H9 (cell line): ENCODE measurements at regions not wholly inside any gene's neighbourhood (a gene's known extent, or its start where the extent isn't known, plus 50 kb on each side); places are given as distances from the start of the nearest gene placed in this dataset.

Source experiments
- DNase-seq: peaks from one replicate; pipeline ENCODE4 v3.0.0-alpha.2; 2017
- H2AFZ ChIP-seq: one replicate; pipeline ENCODE4 v1.6.1; 2013; ENCODE audit warnings: mild to moderate bottlenecking, low read length, control low read depth, moderate library complexity
- H2AK5ac ChIP-seq: 2 replicates; pipeline ENCODE4 v1.6.1; 2013; ENCODE audit warnings: low read length, control low read depth, mixed read lengths; ENCODE audit not compliant: insufficient read length
- H2BK120ac ChIP-seq: one replicate; pipeline ENCODE4 v1.6.1; 2013; ENCODE audit warnings: low read depth, mild to moderate bottlenecking, low read length, control low read depth, inconsistent platforms; ENCODE audit not compliant: poor library complexity, severe bottlenecking
- H2BK12ac ChIP-seq: 2 replicates; pipeline ENCODE4 v1.6.1; 2013; ENCODE audit warnings: low read length, control low read depth, mixed read lengths, low read depth; ENCODE audit not compliant: insufficient read length
- H2BK15ac ChIP-seq: 2 replicates; pipeline ENCODE4 v1.6.1; 2013; ENCODE audit warnings: low read depth, low read length, control low read depth
- H2BK20ac ChIP-seq: one replicate; pipeline ENCODE4 v1.6.1; 2013; ENCODE audit warnings: low read depth, mild to moderate bottlenecking, low read length, control low read depth, inconsistent platforms; ENCODE audit not compliant: poor library complexity, severe bottlenecking
- H2BK5ac ChIP-seq: 2 replicates; pipeline ENCODE4 v1.6.1; 2013; ENCODE audit warnings: low read length, control low read depth, mixed read lengths; ENCODE audit not compliant: insufficient read length
- H3K14ac ChIP-seq: 2 replicates; pipeline ENCODE4 v1.6.1; 2013; ENCODE audit warnings: low read length, control low read depth; ENCODE audit not compliant: insufficient read depth
- H3K18ac ChIP-seq: 2 replicates; pipeline ENCODE4 v1.6.1; 2013; ENCODE audit warnings: low read depth, mild to moderate bottlenecking, mixed read lengths, low read length, control low read depth; ENCODE audit not compliant: insufficient read length
- H3K23ac ChIP-seq: 2 replicates; pipeline ENCODE4 v1.6.1; 2013; ENCODE audit warnings: low read length, control low read depth, mixed read lengths, low read depth; ENCODE audit not compliant: insufficient read length
- H3K23me2 ChIP-seq: 2 replicates; pipeline ENCODE4 v1.6.1; 2013; ENCODE audit warnings: low read depth, mild to moderate bottlenecking, mixed read lengths, low read length, control low read depth; ENCODE audit not compliant: insufficient read length, poor library complexity, severe bottlenecking
- H3K27ac ChIP-seq: 2 replicates; pipeline ENCODE4 v1.5.1; 2013; ENCODE audit warnings: low read length, control low read depth, mixed read lengths, low read depth; ENCODE audit not compliant: insufficient read length
- H3K27me3 ChIP-seq: 2 replicates; pipeline ENCODE4 v1.6.1; 2013; ENCODE audit warnings: low read length, control low read depth, inconsistent platforms; ENCODE audit not compliant: insufficient read depth
- H3K4ac ChIP-seq: 2 replicates; pipeline ENCODE4 v1.6.1; 2013; ENCODE audit warnings: low read depth, mild to moderate bottlenecking, control low read depth, inconsistent platforms, low read length, moderate library complexity
- H3K4me1 ChIP-seq: 2 replicates; pipeline ENCODE4 v1.6.1; 2013; ENCODE audit warnings: low read length, control low read depth, inconsistent platforms; ENCODE audit not compliant: insufficient read depth
- H3K4me2 ChIP-seq: 2 replicates; pipeline ENCODE4 v1.6.1; 2013; ENCODE audit warnings: low read length, control low read depth, mixed read lengths; ENCODE audit not compliant: insufficient read length, insufficient read depth
- H3K56ac ChIP-seq: 2 replicates; pipeline ENCODE4 v1.6.1; 2013; ENCODE audit warnings: low read depth, mild to moderate bottlenecking, mixed read lengths, low read length, control low read depth; ENCODE audit not compliant: insufficient read length
- H3K79me1 ChIP-seq: 2 replicates; pipeline ENCODE4 v1.6.1; 2013; ENCODE audit warnings: low read depth, mild to moderate bottlenecking, moderate library complexity, low read length, control low read depth, inconsistent platforms; ENCODE audit not compliant: insufficient read depth, poor library complexity, severe bottlenecking
- H3K79me2 ChIP-seq: 2 replicates; pipeline ENCODE4 v1.6.1; 2013; ENCODE audit warnings: low read length, control low read depth, inconsistent platforms; ENCODE audit not compliant: insufficient read depth
- H3K9ac ChIP-seq: 2 replicates; pipeline ENCODE4 v1.6.1; 2013; ENCODE audit warnings: low read length, control low read depth, mixed read lengths; ENCODE audit not compliant: insufficient read length; ENCODE audit errors: extremely low read depth
- H3K9me3 ChIP-seq: one replicate; pipeline ENCODE4 v1.6.1; 2013; ENCODE audit warnings: low read depth, low read length, inconsistent platforms; ENCODE audit not compliant: control insufficient read depth
- H3T11ph ChIP-seq: one replicate; pipeline ENCODE4 v1.6.1; 2013; ENCODE audit warnings: mild to moderate bottlenecking, low read length, control low read depth, inconsistent platforms
- H4K20me1 ChIP-seq: one replicate; pipeline ENCODE4 v1.6.1; 2013; ENCODE audit not compliant: control insufficient read depth, insufficient read length, insufficient read depth
- H4K5ac ChIP-seq: 2 replicates; pipeline ENCODE4 v1.6.1; 2013; ENCODE audit warnings: low read depth, mild to moderate bottlenecking, mixed read lengths, low read length, control low read depth; ENCODE audit not compliant: insufficient read length
- H4K8ac ChIP-seq: replicated peaks from 2 replicates; pipeline ENCODE4 v1.6.1; 2013; ENCODE audit warnings: low read length, control low read depth, mixed read lengths, low read depth; ENCODE audit not compliant: insufficient read length
- H4K91ac ChIP-seq: 2 replicates; pipeline ENCODE4 v1.6.1; 2013; ENCODE audit warnings: low read depth, mild to moderate bottlenecking, moderate library complexity, mixed read lengths, low read length, control low read depth; ENCODE audit not compliant: insufficient read length
- H3K27ac Mint-ChIP-seq, 3 experiments: 2 replicates in 2 of 3; 3 replicates in 1 of 3; pipeline ENCODE4 v1.8.0; 2020 to 2021; ENCODE audit warnings: mixed read lengths in 3 of 3, mild to moderate bottlenecking in 1 of 3, moderate library complexity in 1 of 3
- H3K27me3 Mint-ChIP-seq: 2 replicates; pipeline ENCODE4 v1.8.0; 2021; ENCODE audit warnings: low read depth, mild to moderate bottlenecking, moderate library complexity, mixed read lengths
- H3K36me3 Mint-ChIP-seq, 3 experiments: 2 replicates in 2 of 3; 3 replicates in 1 of 3; pipeline ENCODE4 v1.8.0; 2020 to 2021; ENCODE audit warnings: low read depth in 3 of 3, mixed read lengths in 3 of 3; ENCODE audit not compliant: insufficient read depth in 1 of 3
- H3K4me1 Mint-ChIP-seq, 2 experiments: 2 replicates each; pipeline ENCODE4 v1.8.0; 2020; ENCODE audit warnings: mixed read lengths in 2 of 2
- H3K4me3 Mint-ChIP-seq, 2 experiments: 2 replicates in 1 of 2; 3 replicates in 1 of 2; pipeline ENCODE4 v1.8.0; 2020 to 2021; ENCODE audit warnings: mild to moderate bottlenecking in 2 of 2, mixed read lengths in 2 of 2, moderate library complexity in 1 of 2
- H3K9me3 Mint-ChIP-seq, 2 experiments: 2 replicates in 1 of 2; 3 replicates in 1 of 2; pipeline ENCODE4 v1.8.0; 2020; ENCODE audit warnings: mild to moderate bottlenecking in 2 of 2, mixed read lengths in 2 of 2, moderate library complexity in 1 of 2
- WGBS: extraction: QIAGEN DNeasy Blood & Tissue Kit; methylation state at CpG from one replicate; pipeline ENCODE4 v1.1.7; 2013; ENCODE audit warnings: missing lambda C conversion rate, low lambda C conversion rate, mixed read lengths; ENCODE audit not compliant: insufficient read length; ENCODE audit errors: extremely low coverage; 5-methylcytosine and 5-hydroxymethylcytosine counted together
- TF ChIP-seq, protein P1 (sequence below): fragments of 200-600 bp; sonication (generic); conservative IDR thresholded peaks from 3 replicates; pipeline ENCODE4 v1.8.0; 2021; ENCODE audit warnings: antibody characterized with exemption, mild to moderate bottlenecking

DNA sequence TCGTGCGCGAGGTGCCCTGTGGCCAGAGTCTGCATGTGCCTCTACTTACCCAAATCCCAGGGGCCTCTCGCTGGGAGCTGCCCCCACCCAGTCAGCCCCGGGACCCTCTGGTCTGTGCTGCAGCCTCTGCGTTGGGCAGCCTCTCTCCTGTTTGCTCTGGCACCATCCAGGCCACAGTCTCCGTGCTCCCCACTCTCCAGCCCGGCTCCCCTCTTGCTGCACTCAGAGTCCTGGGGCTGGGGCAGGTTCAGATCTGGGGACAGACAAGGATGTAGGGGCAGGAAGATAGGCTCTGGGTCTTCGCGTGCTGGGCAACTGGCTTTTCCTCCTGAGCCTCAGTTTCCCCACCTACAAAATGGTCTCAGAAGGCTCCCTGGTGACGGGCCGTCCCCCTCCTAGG is 70.8 kb upstream of the GATA5 start:
- no peak overlapping the region for H3K4me3 Mint-ChIP-seq
- no peak for DNase-seq
- H3K36me3 Mint-ChIP-seq = peaks cover 0 to 5% (median 0%) of the 10 kb centered on the region in 3 experiments; a peak in 1 of 7 replicates
- H2AK5ac ChIP-seq = no peak overlapping the region
- no peak overlapping the region for H2BK5ac ChIP-seq
- H3K9me3 ChIP-seq = no peaks in the 10 kb centered on the region
- no peak overlapping the region for H2BK15ac ChIP-seq
- H3K14ac ChIP-seq = no peak overlapping the region
- no peak overlapping the region for H3K56ac ChIP-seq
- WGBS = no CpG with 5 or more reads among the region's 12 CpGs
- peaks cover 7% of the 10 kb centered on the region; the same call in 1 of the 2 replicates for H3K27me3 ChIP-seq
- H3K9ac ChIP-seq = no peak overlapping the region
- no peak overlapping the region for H4K8ac ChIP-seq
- peaks cover 37% of the 10 kb centered on the region for H3K27me3 Mint-ChIP-seq
- peaks cover 3 to 5% of the 10 kb centered on the region in 2 experiments; a peak in 4 of 5 replicates for H3K9me3 Mint-ChIP-seq
- no peak overlapping the region; a peak in 1 of 7 replicates for H3K27ac Mint-ChIP-seq
- H3K23ac ChIP-seq = no peak overlapping the region
- H3K27ac ChIP-seq = no peak overlapping the region
- H4K5ac ChIP-seq = no peak overlapping the region
- TF ChIP-seq, protein P1, sequence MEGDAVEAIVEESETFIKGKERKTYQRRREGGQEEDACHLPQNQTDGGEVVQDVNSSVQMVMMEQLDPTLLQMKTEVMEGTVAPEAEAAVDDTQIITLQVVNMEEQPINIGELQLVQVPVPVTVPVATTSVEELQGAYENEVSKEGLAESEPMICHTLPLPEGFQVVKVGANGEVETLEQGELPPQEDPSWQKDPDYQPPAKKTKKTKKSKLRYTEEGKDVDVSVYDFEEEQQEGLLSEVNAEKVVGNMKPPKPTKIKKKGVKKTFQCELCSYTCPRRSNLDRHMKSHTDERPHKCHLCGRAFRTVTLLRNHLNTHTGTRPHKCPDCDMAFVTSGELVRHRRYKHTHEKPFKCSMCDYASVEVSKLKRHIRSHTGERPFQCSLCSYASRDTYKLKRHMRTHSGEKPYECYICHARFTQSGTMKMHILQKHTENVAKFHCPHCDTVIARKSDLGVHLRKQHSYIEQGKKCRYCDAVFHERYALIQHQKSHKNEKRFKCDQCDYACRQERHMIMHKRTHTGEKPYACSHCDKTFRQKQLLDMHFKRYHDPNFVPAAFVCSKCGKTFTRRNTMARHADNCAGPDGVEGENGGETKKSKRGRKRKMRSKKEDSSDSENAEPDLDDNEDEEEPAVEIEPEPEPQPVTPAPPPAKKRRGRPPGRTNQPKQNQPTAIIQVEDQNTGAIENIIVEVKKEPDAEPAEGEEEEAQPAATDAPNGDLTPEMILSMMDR = no peak
- no peaks in the 10 kb centered on the region for H3K79me2 ChIP-seq
- H4K20me1 ChIP-seq = no peaks in the 10 kb centered on the region
- H3K79me1 ChIP-seq = no peaks in the 10 kb centered on the region
- H3K4me1 ChIP-seq = no peaks in the 10 kb centered on the region; the same call in 1 of the 2 replicates
- no peak overlapping the region for H4K91ac ChIP-seq
- no peak overlapping the region for H3K18ac ChIP-seq
- H2BK12ac ChIP-seq = no peak overlapping the region
- peaks cover 4 to 7% of the 10 kb centered on the region in 2 experiments for H3K4me1 Mint-ChIP-seq
- no peak overlapping the region for H3K4ac ChIP-seq
- H3K23me2 ChIP-seq = peaks cover 5% of the 10 kb centered on the region
- H3K4me2 ChIP-seq = no peak overlapping the region
- H2BK20ac ChIP-seq = no peak overlapping the region
- H2BK120ac ChIP-seq = no peak overlapping the region
- no peak overlapping the region for H3T11ph ChIP-seq
- H2AFZ ChIP-seq = no peak overlapping the region
